ENCODE measurements at regions not wholly inside any gene's neighbourhood (a gene's known extent, or its start where the extent isn't known, plus 50 kb on each side); places are given as distances from the start of the nearest gene placed in this dataset.
"Not testable (repeated sequence)": the region's sequence is repeated elsewhere in the genome, so short reads cannot be mapped to it uniquely, and the experiment has no call there.

- DNase-seq = no peak
These were observed 70.2 kb upstream of the CHD2 start for GRCh38 chr15:92829875-92830274.

GRCh38 chr15:92831336-92831654, 68.8 kb upstream of the CHD2 start:
- DNase-seq = no peak

DNA sequence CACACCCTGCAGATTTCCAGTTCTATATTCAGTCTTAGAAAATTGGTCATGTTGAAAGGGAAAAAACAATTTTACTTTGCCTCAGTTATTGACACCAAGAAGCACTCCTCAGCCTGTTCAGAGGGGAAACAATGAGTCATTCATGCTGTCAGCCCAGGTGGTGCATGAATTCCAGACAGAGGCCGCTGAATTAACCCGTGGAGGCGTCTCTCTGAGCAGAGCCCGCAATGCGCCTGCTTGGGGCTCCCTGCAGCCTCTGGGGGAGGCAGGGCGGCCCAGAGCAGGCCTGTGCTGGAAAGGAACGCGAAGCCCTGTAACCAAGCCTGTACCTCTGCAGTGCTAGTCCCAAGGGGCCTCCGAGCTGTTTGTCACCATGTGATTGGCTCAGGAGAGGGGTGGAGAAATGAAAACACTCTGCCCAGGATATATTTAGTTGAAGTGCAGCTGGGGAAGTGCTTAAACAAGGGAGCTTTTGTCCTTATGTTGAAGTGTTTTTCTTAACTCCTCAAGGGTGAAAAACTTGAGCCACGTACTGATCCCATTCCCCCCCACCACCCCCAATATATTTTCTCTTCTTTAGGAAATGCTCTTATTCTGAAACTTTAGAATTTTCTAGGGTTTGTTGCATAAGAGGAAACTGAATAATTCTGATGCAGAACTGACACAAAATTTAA, 68.3 kb upstream of the CHD2 start:
- peak; percentile 82 for DNase-seq

GRCh38 chr15:92833106-92833433, 67.1 kb upstream of the CHD2 start:
- DNase-seq = no peak

DNA sequence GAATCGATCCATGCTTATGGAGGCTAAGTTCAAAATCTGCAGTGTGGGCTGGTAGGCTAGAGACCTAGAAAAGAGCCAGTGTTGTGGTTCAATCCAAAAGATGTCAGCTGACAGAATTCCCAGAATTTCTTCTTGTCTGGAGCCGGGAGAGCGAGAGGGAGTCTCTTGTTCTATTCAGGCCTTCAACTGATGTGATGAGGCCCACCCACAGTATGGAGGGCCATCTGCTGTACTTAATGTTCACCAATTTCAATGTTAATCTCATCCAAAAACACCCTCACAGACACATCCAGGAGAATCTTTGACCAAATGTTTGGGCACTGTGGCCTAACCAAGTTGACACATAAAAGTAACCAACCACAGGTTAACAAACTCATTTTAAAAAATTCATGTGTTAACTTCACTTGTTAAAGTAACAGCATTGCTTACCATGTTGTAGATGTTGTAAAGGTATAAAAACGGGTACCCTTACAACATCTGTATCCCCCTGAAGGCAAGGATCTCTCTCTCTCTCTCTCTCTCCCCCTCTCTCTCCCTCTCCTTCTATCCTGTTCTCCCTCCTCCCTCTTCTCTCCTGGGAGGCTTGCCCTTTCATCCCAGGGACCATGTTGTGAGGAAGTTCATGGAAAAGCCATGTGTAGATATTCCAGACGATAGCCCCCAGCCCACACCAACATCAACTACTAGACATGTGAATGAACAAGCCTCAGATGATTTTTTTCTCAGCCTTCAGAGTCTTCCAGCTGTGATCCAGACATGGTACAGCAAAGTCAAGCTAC, 66.4 kb upstream of the CHD2 start:
- no peak for DNase-seq

- DNase-seq = no peak
These were observed 60.4 kb upstream of the CHD2 start for GRCh38 chr15:92839696-92840095.

- DNase-seq = no peak
These were observed 60.0 kb upstream of the CHD2 start for GRCh38 chr15:92840149-92840548.

GRCh38 chr15:92843326-92843725, 56.8 kb upstream of the CHD2 start:
- no peak for DNase-seq

DNA sequence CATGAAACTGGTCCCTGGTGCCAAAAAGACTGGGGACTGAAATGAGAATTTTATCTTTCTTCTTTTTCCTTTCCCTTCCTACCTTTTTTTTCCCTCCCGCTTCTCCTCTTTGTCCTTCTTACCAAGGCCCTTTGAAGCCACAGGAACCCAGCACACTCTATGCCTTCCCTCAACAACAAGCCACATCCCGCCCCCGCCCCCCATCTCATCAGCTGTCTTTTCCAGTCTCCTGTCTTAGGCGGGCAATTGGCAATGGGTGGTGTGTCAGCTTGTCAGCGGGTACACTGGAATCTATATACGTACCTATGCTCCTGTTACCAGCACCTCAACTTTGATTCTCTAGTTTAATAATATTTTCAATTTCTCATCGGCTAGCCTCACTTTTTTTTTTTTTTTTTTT, 56.3 kb upstream of the CHD2 start:
- DNase-seq = no peak

GRCh38 chr15:92845126-92845508, 55.0 kb upstream of the CHD2 start:
- DNase-seq = peak; percentile 96

DNA sequence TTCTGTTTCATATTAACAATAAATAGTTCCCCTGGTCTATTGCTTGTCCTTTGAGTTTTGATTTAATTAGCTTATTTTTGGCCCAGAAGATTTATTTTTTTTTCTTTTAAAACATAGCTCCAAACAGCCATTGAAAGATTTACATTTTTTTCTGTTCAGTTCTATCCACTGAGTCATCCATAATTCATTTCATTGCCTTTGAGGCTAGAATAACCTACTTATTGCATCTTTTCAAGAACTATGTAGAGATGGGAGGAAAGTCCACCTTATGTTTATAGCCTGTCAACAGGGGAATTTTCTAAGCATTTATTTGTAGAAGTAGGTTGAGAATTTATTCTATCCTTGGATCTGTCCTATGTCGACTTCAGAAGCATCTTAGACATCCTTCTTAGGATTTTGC, 53.4 kb upstream of the CHD2 start:
- no peak for DNase-seq

DNA sequence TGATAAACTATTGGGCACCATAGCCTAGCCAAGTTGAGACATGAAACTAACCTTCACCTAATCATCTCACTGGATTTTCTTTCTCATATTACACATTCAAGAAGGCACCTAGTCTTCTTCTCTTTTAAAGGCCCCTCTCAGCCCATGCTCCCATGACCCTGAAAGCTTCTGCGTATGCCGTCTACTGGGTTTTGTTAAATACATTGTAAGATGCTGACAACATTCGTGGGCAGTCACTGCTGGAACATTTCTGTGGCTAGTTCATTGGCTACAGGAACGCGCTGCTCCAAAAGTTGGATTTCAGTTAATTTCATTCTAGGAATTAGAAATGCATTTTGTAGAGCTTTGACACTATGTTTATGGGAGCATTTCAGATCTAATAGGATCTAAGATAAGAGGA, 52.3 kb upstream of the CHD2 start:
- no peak for DNase-seq

- DNase-seq = no peak
These were observed 51.7 kb upstream of the CHD2 start for GRCh38 chr15:92848464-92848851.

DNA sequence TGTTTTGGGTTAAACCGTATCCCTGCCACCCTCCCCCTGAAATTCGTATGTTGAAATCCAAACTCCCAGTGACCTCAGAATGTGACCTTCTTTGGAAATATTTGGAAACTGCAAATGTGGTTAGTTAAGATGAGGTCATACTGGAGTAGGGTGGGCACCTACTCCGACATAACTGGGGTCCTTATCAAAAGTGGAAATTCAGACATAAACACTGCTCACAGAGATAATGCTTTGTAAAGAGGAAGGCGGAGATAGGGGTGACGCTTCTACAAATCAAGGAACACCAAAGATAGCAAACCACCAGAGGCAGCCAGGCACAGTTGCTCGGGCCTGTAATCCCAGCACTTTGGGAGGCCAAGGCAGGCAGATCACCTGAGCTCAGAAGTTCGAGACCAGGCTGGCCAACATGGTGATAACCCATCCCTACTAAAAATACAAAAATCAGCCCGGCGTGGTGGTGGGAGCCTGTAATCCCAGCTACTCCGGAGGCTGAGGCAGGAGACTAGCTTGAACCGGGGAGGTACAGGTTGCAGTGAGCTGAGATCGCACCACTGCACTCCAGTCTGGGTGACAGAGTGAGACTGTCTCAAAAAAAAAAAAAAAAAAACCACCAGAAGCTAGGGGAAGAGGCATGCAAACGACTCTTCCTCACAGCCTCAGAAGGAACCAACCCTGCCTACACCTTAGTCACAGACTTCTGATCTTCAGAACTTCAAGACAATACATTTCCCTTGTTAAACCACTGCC, 51.1 kb upstream of the CHD2 start:
- peak; percentile 72 for DNase-seq

GRCh38 chr15:92850218-92850617, 49.9 kb upstream of the CHD2 start:
- DNase-seq = not testable (repeated sequence)

All from inflammatory macrophage treated with lipopolysaccharide for 4 hours (primary cell).